Bronchial epithelial cell (primary cell): ENCODE measurements at regions not wholly inside any gene's neighbourhood (a gene's known extent, or its start where the extent isn't known, plus 50 kb on each side); places are given as distances from the start of the nearest gene placed in this dataset.

ENCODE experiments used
- DNase-seq: peaks from one replicate; pipeline ENCODE4 v3.0.0-alpha.2; 2010; ENCODE audit warnings: low read depth
- FAIRE-seq: peaks from 2 replicates; lab custom pipeline; 2011; peaks lifted over from hg19 to GRCh38; lab: Jason Lieb, UNC
- H3K27me3 ChIP-seq: 2 replicates; pipeline ENCODE4 v1.5.1; 2011; ENCODE audit warnings: low read length; ENCODE audit not compliant: control insufficient read depth, insufficient read depth
- H3K36me3 ChIP-seq: 2 replicates; pipeline ENCODE4 v1.5.1; 2011; ENCODE audit warnings: low read length; ENCODE audit not compliant: control insufficient read depth, insufficient read depth
- H3K4me3 ChIP-seq: 2 replicates; pipeline ENCODE4 v1.5.1; 2011; ENCODE audit warnings: mild to moderate bottlenecking, low read depth, low read length, control low read depth
- CTCF ChIP-seq: IDR thresholded peaks from 2 replicates; pipeline ENCODE4 v1.5.1; 2011; ENCODE audit warnings: mild to moderate bottlenecking, moderate library complexity, low read length, control low read depth, inconsistent platforms; ENCODE audit not compliant: insufficient read depth, severe bottlenecking

- TF ChIP-seq CTCF, result no peak
- FAIRE-seq, result no peak
- no peaks in the 10 kb centered on the region for H3K36me3 ChIP-seq
- H3K4me3 ChIP-seq, result no peak overlapping the region
- DNase-seq, result no peak
- H3K27me3 ChIP-seq, result no peaks in the 10 kb centered on the region
Measured at GRCh38 chr12:102622618-102623017, 142.3 kb upstream of the IGF1 start.

DNA sequence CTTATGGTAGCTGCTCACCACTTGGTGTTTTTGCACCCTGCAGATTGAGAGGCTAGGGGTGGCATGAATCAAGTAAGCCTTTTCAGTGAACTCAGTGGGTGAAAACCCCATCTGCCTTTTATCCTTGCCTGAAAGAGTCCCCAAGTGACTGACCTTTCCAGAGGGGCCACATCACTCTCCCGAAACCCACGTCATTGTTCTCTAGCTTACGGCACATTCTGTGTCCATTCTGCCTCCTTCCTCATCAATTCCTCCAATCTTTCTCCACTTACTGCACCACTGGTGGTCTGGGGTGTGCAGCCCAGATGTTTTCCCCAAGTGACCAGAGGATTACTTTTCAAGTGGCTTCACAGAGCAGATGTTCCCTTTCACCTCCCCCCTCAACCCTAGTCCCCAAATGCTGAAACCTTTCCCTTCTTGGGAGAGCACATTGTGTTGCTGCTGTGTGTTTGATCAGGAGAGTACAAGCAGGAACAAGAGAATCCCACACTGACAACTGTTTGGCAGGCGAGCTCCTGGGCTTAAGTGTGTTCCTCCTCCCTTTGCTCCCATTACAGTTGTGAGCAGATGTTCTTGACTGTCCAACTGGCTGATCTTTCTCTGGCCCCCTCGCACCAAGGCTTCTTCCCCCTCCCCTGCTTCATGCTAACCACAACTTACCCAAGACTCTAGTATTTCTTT, 138.0 kb upstream of the IGF1 start:
- FAIRE-seq (no peak), DNase-seq (no peak)
- TF ChIP-seq CTCF, result no peak
- Histone ChIP-seq H3K27me3 (no peaks in the 10 kb centered on the region), H3K36me3 (no peaks in the 10 kb centered on the region), H3K4me3 (no peak overlapping the region)

DNA sequence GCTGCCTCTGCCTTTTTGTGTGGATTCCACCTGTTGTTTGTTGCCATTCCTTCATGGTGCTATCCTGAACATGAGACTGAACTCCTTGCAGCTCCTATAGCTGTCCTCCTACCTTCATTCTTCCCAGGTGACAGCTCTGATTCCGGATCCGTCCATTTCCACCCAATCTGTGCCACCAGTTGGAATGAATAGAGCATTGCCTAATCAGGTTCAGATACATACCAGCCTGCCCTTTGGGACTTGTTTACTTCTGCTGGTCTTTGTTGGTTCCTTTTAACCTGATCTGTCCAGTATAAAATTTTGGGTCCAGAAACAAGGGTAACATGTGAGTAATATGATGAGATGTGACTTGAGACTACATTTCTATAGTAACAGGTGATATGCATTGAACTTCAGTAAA, 136.3 kb upstream of the IGF1 start:
- no peak for TF ChIP-seq CTCF
- H3K36me3 ChIP-seq, result no peaks in the 10 kb centered on the region
- no peaks in the 10 kb centered on the region for H3K27me3 ChIP-seq
- H3K4me3 ChIP-seq, result no peak overlapping the region
- FAIRE-seq (no peak), DNase-seq (no peak)

- no peak for TF ChIP-seq CTCF
- Histone ChIP-seq H3K27me3 (no peaks in the 10 kb centered on the region), H3K36me3 (no peaks in the 10 kb centered on the region), H3K4me3 (no peak overlapping the region)
- no peak for DNase-seq
- FAIRE-seq, result no peak
Measured at GRCh38 chr12:102611995-102612394, 131.6 kb upstream of the IGF1 start.

- H3K36me3 ChIP-seq, result no peaks in the 10 kb centered on the region
- no peak overlapping the region for H3K4me3 ChIP-seq
- FAIRE-seq (no peak), DNase-seq (no peak)
- TF ChIP-seq CTCF, result no peak
- H3K27me3 ChIP-seq, result no peaks in the 10 kb centered on the region
Measured at GRCh38 chr12:102609996-102610395, 129.6 kb upstream of the IGF1 start.

DNA sequence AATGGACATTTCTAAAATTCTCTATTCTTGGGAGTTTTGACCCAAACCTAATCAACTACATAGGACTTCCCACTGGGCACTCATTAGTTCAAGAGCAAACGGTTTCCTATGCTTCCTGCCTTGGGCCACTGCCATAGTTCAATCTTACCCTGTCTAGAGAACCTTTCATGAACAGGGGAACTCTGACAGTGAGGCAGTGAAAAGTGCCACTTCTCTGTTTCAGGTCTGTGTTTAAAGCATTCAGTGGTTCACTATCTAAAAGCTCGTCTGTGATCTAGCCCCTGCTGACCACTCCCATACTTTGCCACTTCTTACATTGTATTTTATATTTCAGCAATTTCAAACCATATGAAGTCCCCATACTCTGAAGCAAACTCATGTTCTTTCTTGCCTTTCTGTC, 122.7 kb upstream of the IGF1 start:
- Histone ChIP-seq H3K4me3 (no peak overlapping the region), H3K36me3 (no peaks in the 10 kb centered on the region), H3K27me3 (no peaks in the 10 kb centered on the region)
- no peak for TF ChIP-seq CTCF
- no peak for FAIRE-seq
- no peak for DNase-seq
